ENCODE measurements at regions not wholly inside any gene's neighbourhood (a gene's known extent, or its start where the extent isn't known, plus 50 kb on each side); places are given as distances from the start of the nearest gene placed in this dataset.

DNA sequence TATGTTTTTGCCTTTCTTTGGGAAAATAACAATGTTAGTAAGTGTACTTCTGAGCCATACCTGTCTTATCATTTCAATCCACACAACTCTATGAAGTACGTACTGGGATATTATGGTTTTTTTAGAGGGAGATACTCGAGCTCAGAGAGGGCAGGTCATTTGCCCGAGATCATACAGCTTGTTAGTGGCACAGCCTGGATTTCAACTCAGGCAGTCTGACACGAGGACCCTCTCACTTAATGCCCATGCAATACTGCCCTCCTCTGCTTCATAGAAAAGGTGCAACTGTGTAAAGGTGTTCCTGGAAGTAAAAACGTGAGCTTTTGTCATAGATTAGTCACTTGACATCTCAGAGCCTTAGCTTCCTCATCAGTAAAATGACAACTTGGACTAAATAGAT, 128.0 kb downstream of the NDUFA12 start:
- no peak for TF ChIP-seq REST (IDR thresholded peaks at IDR 0.05; ENCODE audit: insufficient read depth in 1 of 2, low read depth in 2 of 2, low read length in 1 of 2)
- TF ChIP-seq, protein P1, sequence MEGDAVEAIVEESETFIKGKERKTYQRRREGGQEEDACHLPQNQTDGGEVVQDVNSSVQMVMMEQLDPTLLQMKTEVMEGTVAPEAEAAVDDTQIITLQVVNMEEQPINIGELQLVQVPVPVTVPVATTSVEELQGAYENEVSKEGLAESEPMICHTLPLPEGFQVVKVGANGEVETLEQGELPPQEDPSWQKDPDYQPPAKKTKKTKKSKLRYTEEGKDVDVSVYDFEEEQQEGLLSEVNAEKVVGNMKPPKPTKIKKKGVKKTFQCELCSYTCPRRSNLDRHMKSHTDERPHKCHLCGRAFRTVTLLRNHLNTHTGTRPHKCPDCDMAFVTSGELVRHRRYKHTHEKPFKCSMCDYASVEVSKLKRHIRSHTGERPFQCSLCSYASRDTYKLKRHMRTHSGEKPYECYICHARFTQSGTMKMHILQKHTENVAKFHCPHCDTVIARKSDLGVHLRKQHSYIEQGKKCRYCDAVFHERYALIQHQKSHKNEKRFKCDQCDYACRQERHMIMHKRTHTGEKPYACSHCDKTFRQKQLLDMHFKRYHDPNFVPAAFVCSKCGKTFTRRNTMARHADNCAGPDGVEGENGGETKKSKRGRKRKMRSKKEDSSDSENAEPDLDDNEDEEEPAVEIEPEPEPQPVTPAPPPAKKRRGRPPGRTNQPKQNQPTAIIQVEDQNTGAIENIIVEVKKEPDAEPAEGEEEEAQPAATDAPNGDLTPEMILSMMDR (IDR thresholded peaks at IDR 0.05): peak; percentile 64
- TF ChIP-seq TCF7L2 (IDR thresholded peaks at IDR 0.05; ENCODE audit: low read depth, low read length): no peak

Data from Panc1 (cell line).